RPMI8226 (cell line): ENCODE measurements at regions not wholly inside any gene's neighbourhood (a gene's known extent, or its start where the extent isn't known, plus 50 kb on each side); places are given as distances from the start of the nearest gene placed in this dataset.

Experiments used
- DNase-seq: peaks from one replicate; pipeline ENCODE4 v3.0.0-alpha.2; 2015

DNA sequence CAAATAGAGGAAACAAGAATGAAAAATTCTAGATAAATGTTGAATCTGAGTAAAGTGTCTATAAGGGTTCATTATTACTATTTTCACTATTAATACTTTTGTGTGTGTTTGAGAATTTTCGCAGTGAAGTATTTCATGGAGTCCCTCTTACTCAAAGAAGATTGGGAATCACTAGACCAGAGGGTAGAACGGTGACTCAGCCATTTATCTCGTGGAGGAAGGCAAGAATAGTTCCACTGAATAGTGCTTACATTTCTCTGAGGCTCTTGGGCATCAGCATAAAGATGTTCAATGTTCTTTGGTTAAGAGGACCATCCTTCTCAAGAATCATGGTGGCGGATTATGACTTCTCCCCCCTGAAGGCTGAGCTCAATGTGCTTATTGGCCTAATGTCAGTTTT is 376.7 kb upstream of the ARID1B start:
- DNase-seq: no peak

DNA sequence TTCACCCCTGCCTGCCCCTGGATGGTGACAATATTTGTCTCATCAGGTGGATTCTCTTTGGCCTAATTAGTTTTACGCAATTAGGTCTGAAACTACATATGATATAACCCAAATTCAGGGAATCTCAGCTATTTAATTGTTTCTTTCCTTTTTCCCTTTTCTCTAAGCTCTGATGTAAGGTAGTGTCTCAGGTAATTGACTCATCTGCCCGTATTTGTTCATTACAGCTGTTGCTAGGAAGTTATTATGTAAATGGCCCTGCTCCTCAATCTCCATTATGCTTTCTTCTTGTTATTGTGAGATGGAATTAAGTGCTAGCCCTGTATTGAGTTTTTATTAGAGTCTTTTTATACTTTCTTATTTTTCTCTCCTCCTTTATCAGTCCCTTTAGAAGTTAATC is 378.2 kb upstream of the ARID1B start:
- no peak for DNase-seq

- no peak for DNase-seq
Measured at GRCh38 chr6:156398371-156398770, 378.8 kb upstream of the ARID1B start.

- no peak for DNase-seq
Measured at GRCh38 chr6:156396791-156397418, 380.3 kb upstream of the ARID1B start.

GRCh38 chr6:156396068-156396771 is 381.0 kb upstream of the ARID1B start:
- no peak for DNase-seq

DNA sequence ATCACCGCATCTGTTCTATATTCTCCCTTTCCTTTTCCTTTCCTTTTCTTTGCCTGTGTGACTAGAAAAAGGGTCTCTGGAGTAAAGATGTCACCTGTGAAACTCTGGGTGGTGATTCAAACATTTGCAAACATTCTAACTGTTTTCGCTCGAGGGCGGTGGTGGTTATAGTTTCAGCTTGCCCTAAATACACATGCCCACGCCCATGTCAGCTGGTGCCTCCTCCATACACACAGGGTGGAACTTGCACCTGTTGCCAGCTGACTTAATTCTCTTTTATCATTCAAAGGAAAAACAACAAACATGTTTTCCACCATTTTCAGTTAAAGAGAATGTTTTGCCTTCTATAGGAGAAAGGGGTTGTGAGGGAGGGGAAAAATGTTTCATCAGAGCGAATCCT is 381.9 kb upstream of the ARID1B start:
- DNase-seq: no peak

DNA sequence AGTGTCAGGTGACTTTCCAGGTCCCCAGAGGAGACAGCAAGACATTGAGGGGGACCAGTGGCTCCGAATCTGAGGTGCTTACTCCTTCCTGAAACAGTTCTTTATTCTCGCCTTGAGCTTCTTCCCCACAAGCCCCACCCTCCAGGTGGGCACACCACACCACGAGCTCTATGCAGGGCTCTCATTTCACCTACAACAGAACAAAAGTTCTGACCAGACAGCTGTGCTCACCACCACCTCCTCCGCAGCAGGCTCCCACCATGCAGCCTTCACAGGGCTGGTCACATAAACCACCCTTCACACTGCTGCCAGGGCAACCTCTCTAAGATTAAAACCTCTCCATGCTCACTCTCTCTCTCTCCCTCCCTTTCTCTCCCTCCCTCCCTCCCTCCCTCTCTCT is 384.5 kb upstream of the ARID1B start:
- no peak for DNase-seq

DNA sequence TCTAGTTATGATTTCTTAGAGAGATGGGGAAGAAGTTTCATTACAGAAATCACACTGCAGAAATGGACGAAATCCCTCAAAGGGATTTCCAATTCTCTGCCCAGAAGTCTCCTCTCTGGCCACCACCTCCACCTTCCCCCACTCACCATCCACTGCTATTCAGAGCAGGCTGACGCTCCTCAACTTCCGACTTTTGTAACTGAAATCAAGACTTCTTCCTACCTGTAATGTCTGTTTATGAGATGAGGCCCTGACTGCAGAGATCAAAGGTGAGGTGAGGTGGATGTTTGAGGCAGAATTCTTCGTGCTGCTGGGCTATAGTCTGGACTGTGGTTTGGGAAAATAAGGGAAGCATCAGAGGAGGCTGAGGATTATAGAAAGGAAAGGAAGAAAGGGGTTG is 385.2 kb upstream of the ARID1B start:
- DNase-seq: no peak

- DNase-seq: no peak
Measured at GRCh38 chr6:156391061-156391672, 386.0 kb upstream of the ARID1B start.

GRCh38 chr6:156390621-156391020 is 386.6 kb upstream of the ARID1B start:
- DNase-seq: no peak

- no peak for DNase-seq
Measured at GRCh38 chr6:156389296-156389695, 387.9 kb upstream of the ARID1B start.

- no peak for DNase-seq
Measured at GRCh38 chr6:156387472-156387871, 389.7 kb upstream of the ARID1B start.

DNA sequence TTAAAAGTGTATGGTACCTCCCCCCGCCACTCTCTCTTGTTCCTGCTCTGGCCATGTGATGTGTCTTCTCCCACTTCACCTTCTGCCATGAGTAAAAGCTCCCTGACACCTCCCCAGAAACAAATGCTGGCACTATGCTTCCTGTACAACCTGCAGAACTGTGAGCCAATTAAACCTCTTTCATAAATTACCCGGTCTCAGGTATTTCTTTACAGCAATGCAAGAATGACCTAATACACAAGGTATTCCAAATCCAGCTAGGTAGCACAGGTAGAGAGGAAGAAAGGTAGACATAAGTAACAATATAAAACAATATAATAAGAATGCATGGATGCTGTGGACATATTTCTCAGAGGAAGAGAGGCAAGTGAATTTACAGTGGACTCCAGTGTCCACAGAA is 394.1 kb upstream of the ARID1B start:
- DNase-seq: no peak

DNA sequence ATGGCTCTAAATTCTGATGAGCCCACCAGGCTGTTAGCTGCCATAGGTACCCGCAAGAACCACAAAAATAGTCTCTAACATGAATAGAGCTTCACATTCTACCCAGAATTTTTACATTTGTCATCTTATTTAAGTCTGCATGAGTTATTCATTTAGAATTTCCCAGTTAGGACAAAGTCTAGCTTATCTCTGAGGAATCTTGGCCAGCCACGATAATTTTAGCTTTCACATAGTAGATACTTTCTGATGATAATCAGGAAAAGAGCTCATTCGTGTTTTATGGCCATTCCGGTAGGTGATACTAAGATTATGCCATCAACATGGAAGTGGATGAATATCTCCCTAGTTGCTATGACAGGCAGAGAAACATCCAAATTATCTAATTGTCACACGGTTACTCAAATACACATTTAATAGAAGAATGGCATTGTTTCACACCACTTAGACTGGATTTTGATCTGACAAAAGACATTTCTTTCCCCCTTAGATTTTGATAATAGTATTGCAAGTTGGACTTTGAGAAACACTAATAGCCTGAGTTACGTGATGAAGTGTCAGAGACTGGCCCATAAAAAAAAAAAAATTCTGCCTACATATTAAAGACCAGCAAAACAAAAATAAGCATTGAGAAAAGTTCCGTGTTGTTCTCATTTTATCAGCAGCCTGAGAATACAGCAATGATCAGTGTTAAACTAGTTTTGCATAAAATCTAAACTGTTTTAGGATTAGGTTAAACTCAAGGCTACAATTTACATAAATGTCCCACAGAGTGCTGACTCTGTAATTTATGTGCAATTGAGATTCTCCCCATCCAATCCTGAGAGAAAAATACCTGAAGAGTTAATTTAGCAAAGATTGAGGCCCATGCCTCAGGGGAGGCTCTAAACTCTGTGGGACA is 397.5 kb upstream of the ARID1B start:
- DNase-seq: no peak

DNA sequence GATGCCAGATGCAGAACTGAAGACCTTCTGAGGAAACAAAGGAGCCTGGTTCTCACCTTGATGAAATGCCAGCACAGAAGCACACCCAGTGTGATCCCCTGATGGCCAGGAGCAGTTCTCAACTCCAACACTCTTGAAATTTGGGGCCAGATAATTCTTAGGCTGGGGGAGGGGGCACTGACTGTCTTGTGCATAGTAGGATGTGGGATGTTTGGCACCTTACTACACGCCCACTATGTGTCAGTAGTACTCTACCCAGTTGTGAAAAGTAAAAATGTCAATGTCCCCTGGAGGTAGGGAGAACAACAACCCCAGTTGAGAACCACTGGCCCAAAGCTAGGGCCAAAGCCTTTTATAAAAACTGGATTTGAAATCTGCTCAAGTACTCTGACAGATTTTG is 398.3 kb upstream of the ARID1B start:
- no peak for DNase-seq

- DNase-seq: no peak
Measured at GRCh38 chr6:156376091-156376490, 401.1 kb upstream of the ARID1B start.

DNA sequence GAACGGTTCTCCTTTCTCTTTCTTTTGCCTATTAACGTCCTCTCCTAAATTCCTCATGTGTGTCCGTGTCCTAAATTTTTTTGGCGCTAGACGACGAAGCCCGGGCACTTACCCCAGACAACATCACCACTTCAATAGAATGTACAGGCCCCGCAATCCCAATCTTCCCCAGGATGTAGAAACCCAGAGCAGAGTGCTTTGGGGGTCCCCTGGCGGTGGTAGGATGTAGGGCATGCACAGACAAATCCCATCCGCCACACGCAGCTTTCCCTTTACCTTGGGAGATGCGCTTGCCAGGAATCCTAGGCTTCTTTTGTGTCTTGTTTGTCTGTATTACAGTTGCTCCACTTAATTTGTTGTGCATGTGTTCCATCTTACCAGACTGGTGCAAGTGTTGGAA is 417.3 kb upstream of the ARID1B start:
- no peak for DNase-seq

GRCh38 chr6:156352861-156353260 is 424.3 kb upstream of the ARID1B start:
- DNase-seq: no peak

- DNase-seq: no peak
Measured at GRCh38 chr6:156351346-156351966, 425.7 kb upstream of the ARID1B start.

GRCh38 chr6:156350337-156350736 is 426.8 kb upstream of the ARID1B start:
- DNase-seq: no peak

DNA sequence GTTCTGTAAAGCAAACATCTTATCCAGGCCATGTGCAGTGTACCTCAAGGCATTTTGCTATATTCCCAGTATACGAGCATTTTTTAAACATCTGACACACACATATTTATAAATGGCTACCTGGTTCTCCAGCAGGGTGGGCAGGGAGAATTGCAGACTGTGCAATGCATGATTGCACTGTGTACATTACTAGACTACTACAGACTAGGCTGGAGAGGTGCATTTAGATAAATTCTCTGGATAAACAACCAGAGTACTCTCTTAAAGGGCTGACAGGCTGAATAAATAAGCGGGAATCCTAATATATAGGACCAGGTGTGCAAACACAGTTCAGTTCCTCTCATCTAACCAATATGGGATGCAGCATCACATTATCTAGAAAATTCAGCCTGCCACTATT is 428.3 kb upstream of the ARID1B start:
- DNase-seq: no peak

GRCh38 chr6:156348424-156348823 is 428.8 kb upstream of the ARID1B start:
- DNase-seq: no peak

GRCh38 chr6:156347656-156348055 is 429.5 kb upstream of the ARID1B start:
- DNase-seq: no peak
